GM18861 (cell line): ENCODE measurements at regions not wholly inside any gene's neighbourhood (a gene's known extent, or its start where the extent isn't known, plus 50 kb on each side); places are given as distances from the start of the nearest gene placed in this dataset.
"Not testable (repeated sequence)": the region's sequence is repeated elsewhere in the genome, so short reads cannot be mapped to it uniquely, and the experiment has no call there.

Experiments used
- ATAC-seq: cut with Tn5 transposase; IDR thresholded peaks from one replicate; pipeline ENCODE4 v1.9.1; 2021; ENCODE audit not compliant: unreplicated experiment

GRCh38 chr16:63682844-63683243, 1439.0 kb downstream of the CDH11 start:
- no peak for ATAC-seq

GRCh38 chr16:63672493-63672892, 1449.4 kb downstream of the CDH11 start:
- no peak for ATAC-seq

GRCh38 chr16:63663155-63663554, 1458.7 kb downstream of the CDH11 start:
- ATAC-seq: no peak

GRCh38 chr16:63655846-63656245, 1466.0 kb downstream of the CDH11 start:
- no peak for ATAC-seq

DNA sequence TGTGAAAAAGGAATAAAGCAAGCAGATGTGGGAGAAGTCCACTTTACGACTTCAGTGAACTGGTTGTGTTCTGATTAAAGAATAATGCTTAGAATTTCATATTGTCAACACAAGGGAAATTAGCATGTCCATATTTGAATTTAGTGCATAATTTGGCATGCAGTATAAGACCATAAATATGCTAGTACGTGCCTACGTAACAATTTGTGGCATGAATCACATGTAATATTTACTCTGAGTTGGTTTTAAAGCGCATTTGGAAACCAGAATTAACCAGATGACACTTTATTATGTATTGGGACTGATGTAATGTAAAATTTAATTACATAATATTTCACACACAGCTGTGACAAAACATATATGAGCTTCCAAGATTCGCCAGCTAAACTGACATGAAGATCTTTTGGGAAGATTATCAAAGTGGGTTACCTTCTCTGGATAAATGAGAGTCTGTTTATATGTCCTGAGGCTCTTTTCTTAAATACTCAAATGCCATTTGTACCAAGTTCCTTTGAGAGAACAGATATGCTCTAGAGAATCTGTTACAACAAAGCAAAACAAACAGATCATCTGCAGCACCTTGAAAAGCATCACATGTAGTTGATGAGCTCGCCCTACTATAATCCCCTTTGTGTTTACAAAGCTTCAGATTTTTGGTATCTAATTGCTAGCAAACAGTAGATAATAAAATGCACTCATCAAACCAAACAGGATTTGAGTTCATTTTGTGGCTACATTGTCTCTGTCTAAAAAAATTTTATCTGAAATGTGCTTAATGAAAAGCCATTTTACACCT, 1468.6 kb downstream of the CDH11 start:
- ATAC-seq: no peak

- ATAC-seq: no peak
Observed at GRCh38 chr16:63652091-63652490, 1469.8 kb downstream of the CDH11 start.

GRCh38 chr16:63650550-63650949, 1471.3 kb downstream of the CDH11 start:
- no peak for ATAC-seq

DNA sequence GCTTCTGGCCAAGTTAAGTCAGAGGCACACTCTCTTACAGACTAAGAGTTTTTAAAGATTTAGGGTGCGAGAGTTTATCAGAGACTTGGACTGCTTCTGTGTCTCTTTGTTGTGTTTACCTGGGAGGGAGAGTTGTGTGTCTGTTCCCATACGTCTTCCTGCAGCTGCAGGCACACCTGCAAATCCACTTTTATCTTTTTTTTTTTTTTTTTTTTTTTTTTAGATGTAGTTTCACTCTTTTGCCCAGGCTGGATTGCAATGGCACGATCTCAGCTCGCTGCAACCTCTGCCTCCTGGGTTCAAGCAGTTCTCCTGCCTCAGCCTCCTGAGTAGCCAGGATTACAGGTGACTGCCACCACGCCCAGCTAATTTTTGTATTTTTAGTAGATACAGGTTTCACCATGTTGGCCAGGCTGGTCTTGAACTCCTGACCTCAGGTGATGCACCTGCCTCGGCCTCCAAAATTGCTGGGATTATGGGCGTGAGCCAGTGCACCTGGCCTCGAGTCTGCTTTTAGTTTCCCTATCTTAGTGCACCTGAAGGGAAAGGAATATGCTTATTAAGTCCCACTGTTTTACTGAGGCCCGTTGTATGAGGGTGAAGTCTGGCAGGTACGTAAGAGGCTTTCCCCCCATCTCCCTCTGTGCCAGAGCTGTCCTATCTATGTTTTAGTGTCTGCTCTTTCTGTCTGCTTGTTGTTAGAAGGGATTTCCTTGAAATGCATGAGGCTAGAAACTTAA, 1488.0 kb downstream of the CDH11 start:
- ATAC-seq: not testable (repeated sequence)

DNA sequence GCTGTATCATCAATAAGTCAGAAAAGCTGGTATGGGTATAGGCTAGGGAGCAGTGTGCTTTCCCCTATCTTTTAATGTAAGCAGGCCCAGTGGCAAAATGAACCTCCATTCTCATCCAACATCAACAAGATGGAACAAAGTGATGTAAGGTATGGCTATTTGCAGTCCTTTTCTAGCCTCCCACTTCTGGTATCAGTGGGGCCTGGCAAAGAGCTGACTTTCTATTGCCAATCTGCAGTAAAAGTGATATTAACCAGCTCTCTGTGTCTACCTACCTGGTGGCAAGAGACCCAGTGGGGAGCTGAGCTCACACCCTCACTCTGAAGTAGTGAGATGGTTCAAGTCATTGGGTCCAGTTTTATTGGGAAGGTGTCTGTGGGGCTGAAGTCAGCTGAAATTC, 1492.6 kb downstream of the CDH11 start:
- ATAC-seq: no peak

- ATAC-seq: no peak
Observed at GRCh38 chr16:63628812-63629211, 1493.1 kb downstream of the CDH11 start.

DNA sequence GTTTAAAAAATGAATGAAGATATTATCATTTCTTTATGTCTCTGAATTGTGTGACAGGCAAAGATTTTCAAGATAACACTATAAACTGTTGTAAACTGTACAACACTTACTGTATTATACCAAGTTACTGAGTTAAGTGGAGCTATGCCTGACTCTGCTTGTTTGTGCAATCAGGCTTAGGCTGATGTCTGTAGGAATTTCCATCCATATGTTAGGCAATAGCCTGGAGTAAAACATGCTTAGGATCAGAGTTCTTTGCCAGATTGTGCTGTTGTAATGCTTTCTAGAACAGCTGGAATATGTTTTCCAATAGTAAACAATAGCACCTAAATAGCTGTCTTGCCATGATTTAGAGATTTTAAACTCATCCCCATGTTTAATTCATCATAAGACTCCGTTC, 1496.7 kb downstream of the CDH11 start:
- ATAC-seq: no peak

DNA sequence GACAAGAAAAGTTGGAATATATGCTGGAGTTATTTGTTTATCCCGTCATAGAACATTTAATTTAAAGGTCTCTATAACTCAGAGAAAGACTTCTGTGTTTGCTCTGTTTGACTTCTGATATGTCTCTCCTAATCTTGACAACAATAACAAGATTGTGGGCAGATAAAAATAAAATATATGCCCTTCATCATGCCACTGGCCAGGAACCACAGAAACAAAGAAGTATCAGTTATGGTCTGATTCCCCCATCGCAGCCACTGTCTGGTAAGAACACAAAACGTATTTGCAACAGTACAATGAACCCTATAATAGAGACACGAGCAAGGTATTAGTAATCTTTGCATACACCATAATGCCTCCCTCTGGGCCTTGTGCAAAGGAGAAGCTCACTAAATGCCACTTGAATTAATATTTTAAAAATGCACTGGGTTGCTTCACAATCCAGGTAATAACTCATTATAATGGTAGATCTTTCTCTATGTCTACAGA, 1498.3 kb downstream of the CDH11 start:
- no peak for ATAC-seq

DNA sequence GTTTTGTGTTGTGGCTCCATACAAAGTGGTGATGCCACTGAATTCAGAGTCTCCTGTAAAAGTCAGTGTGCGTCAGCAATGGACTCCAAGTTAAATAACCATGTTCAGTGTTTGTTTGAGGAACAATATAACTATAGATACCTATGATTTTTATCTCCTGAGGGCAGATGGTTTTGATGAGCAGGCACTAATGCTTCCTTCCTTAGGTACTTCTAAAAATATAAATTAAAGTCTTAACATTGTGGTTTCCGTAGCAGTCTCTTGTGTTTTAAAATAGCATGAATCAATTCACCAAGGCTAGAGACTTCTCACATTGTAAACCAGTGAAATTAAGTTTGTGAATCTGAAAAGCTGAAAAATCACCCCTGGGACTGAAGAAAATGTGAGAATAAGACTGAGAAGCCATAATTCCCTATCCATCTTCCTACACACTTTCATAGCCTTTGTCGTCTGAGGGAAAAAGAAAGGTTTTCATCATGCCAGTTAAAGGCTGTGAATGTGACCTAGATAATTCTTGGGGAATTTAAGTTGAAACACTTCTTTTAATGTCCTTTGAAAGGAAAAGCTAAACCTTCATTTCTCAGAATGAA, 1502.9 kb downstream of the CDH11 start:
- ATAC-seq: no peak

GRCh38 chr16:63617990-63618763, 1503.7 kb downstream of the CDH11 start:
- ATAC-seq: no peak

DNA sequence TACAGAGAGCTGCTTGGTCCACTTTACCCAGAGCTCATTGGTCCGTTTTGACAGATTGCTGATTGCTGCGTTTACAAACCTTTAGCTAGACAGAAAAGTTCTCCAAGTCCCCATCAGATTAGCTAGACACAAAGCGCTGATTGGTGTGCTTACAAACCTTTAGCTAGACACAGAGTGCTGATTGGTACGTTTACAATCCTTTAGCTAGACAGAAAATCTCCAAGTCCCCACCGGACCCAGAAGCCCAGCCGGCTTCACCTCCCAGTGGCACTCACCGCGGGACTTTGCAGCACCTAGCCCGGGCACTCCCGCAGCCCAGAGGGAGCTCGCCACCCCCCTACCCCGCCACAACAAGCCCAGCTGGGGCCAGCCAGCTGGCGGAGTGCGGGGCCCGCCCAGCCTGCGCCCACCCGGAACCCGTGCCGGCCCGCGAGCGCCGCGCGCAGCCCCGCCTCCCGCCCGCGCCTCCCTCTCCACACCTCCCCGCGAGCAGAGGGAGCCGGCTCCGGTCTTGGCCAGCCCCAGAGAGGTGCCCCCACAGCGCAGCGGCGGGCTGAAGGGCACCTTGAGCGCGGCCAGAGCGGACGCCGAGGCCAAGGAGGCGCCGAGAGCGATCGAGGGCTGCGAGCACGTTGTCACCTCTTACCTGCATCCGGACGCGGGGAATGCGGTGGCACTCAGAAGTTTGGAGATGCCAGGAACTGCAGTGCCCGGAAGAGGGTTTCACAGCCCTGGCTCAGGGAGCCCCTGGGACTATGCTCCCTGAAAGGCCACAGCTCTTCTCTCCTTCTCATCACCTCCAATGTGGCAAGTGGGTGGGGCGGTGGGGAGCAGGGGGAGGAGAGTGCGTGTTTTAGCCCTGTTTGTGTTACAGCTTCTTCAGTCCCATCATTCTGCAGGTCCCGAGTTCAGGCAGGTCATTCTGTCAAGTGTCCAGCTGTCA, 1504.5 kb downstream of the CDH11 start:
- no peak for ATAC-seq

DNA sequence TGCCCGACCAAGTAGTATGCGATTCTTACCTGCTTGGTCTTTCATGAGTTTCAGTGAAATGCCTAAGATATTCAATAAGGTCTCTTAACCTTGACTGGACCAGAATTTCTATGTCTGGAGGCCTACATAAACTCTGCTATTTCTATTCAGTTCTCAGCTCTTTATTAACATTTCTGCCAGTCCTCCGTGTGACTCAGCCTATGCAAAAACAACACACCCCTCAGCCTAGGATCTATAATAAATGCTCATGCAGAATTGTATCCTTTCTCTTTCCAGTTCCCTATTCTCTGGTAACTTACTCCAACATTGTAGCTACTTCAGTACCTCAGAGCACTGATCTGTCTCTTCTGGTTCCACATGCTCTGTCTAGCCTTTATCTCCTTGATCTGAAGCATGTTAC, 1507.4 kb downstream of the CDH11 start:
- ATAC-seq: no peak

DNA sequence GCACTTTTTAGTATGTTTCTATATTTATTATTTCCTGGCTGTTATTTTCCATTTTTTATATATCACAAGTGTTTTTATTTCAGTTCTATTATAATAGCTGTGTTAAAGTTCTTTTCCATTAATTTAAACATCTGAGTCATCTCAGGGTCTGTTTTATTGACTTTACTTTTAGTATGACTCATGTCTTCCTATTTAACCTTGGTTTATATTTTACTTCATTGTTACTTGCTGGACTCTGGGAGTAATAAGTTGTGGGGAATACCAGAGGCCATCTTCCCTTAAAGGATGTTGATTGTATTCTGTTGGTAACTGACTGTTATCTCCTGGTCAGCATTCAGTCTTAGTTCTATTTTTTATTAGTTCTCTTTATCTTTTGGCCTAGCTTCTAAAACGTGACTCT, 1508.2 kb downstream of the CDH11 start:
- ATAC-seq: no peak

DNA sequence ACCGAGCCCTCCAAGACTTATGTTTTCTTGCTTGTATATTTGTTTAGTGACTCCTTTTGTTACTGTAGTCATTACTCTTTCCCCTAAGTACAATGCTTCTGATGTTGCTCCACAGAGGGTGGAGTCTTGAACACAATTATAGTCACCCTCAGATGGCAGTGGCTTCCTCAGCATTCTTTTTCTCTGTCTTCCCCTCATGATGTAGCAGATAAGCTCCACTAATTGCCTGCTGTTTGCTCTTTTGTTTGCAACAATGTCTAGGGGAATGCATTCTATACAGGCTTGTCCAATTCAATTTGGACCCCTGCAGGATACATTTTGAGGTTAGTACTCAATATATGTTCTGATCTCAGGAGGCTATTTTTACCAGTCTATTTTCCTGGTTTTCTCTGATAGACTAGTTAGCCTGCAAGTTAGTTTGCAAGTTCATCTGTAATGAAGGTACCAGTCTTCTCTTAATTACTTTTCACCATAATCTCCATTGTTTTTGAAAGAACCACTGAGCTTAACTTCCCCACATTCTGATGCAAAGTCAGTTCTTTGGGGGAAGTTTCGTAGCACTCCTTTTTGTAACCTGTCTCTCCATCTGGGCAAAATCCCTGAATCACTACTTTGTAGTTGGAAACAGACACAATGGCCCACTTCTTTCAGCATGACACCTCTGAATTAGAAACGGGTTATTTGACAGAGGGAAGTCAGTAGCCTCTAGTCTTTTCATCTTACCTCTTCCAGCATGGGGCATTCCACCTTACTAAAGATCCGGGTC, 1509.2 kb downstream of the CDH11 start:
- no peak for ATAC-seq

DNA sequence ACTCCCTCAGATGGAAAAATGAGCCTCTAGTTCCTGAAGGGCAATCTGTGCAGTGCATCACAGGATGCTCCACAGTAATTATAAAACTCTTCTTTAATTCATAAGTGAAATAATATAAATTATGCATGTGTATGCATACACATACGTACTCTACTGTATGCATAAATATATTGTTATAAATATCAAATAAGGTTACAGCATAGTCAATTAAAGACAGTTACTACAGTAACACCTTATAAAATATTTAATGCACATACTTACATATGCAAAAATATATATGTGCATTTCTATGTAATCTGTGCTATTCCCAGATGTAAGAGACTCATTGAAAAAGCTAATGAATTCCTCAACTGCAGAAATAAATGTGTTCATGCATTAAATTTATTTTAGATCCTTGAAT, 1515.1 kb downstream of the CDH11 start:
- no peak for ATAC-seq
